HPDE6-E6E7 (cell line): ENCODE measurements at regions not wholly inside any gene's neighbourhood (a gene's known extent, or its start where the extent isn't known, plus 50 kb on each side); places are given as distances from the start of the nearest gene placed in this dataset.
A peak's percentile ranks its signal among the peaks of the same experiment; 100 is the strongest.

Experiments
- DNase-seq: peaks from one replicate; pipeline ENCODE4 v3.0.0; 2011; ENCODE audit warnings: missing footprints; ENCODE audit errors: extremely low spot score

GRCh38 chr10:21172930-21173801 lies 276.1 kb upstream of the NEBL start:
- DNase-seq: no peak

GRCh38 chr10:21172542-21172929 lies 275.4 kb upstream of the NEBL start:
- no peak for DNase-seq

GRCh38 chr10:21171936-21172541 lies 274.9 kb upstream of the NEBL start:
- no peak for DNase-seq

- DNase-seq: no peak
Observed at GRCh38 chr10:21171197-21171935, 274.3 kb upstream of the NEBL start.

- no peak for DNase-seq
Observed at GRCh38 chr10:21170216-21170615, 273.1 kb upstream of the NEBL start.

- no peak for DNase-seq
Observed at GRCh38 chr10:21169271-21169670, 272.2 kb upstream of the NEBL start.

- DNase-seq: no peak
Observed at GRCh38 chr10:21167288-21168010, 270.3 kb upstream of the NEBL start.

- DNase-seq: no peak
Observed at GRCh38 chr10:21166557-21167287, 269.6 kb upstream of the NEBL start.

GRCh38 chr10:21165489-21165888 lies 268.4 kb upstream of the NEBL start:
- no peak for DNase-seq

- no peak for DNase-seq
Observed at GRCh38 chr10:21164687-21165086, 267.6 kb upstream of the NEBL start.

GRCh38 chr10:21162948-21163347 lies 265.8 kb upstream of the NEBL start:
- DNase-seq: no peak

GRCh38 chr10:21161647-21162046 lies 264.5 kb upstream of the NEBL start:
- DNase-seq: no peak

GRCh38 chr10:21161090-21161625 lies 264.0 kb upstream of the NEBL start:
- no peak for DNase-seq

GRCh38 chr10:21160116-21160515 lies 263.0 kb upstream of the NEBL start:
- DNase-seq: no peak

- no peak for DNase-seq
Observed at GRCh38 chr10:21159669-21160068, 262.6 kb upstream of the NEBL start.

- DNase-seq: no peak
Observed at GRCh38 chr10:21158301-21158700, 261.2 kb upstream of the NEBL start.

GRCh38 chr10:21157664-21158063 lies 260.6 kb upstream of the NEBL start:
- DNase-seq: no peak

- DNase-seq: no peak
Observed at GRCh38 chr10:21150166-21150565, 253.1 kb upstream of the NEBL start.

- no peak for DNase-seq
Observed at GRCh38 chr10:21146436-21146789, 249.3 kb upstream of the NEBL start.

GRCh38 chr10:21145751-21146435 lies 248.8 kb upstream of the NEBL start:
- DNase-seq: no peak

GRCh38 chr10:21144047-21144446 lies 246.9 kb upstream of the NEBL start:
- DNase-seq: peak; percentile 6
